ENCODE measurements at regions not wholly inside any gene's neighbourhood (a gene's known extent, or its start where the extent isn't known, plus 50 kb on each side); places are given as distances from the start of the nearest gene placed in this dataset.

- DNase-seq (ENCODE audit: unreplicated experiment) = no peak
- Mint-ChIP-seq H3K4me3 (ENCODE audit: unreplicated experiment) (no peak overlapping the region), H3K27ac (ENCODE audit: low read depth, unreplicated experiment) (no peak overlapping the region), H3K9me3 (ENCODE audit: unreplicated experiment) (no peaks in the 10 kb centered on the region), H3K36me3 (ENCODE audit: insufficient read depth, unreplicated experiment) (no peaks in the 10 kb centered on the region), H3K27me3 (ENCODE audit: insufficient read depth, unreplicated experiment) (no peaks in the 10 kb centered on the region), H3K4me1 (ENCODE audit: insufficient read depth, unreplicated experiment) (no peaks in the 10 kb centered on the region)
- no TSS peak for BruUV-seq (replicated peaks)
- CTCF ChIA-PET = no interaction called here
- POLR2A ChIA-PET = no interaction called here
- intact Hi-C loops (cut with micrococcal nuclease) = no loop called here
- no peak for TF ChIP-seq CTCF (IDR thresholded peaks at IDR 0.05; ENCODE audit: unreplicated experiment)
Observed at GRCh38 chr2:223654384-223654915, 52.3 kb upstream of the SCG2 start.

GRCh38 chr2:223652902-223653301 lies 50.7 kb upstream of the SCG2 start:
- no peak overlapping the region for H3K27ac Mint-ChIP-seq (ENCODE audit: low read depth, unreplicated experiment)
- no peaks in the 10 kb centered on the region for H3K36me3 Mint-ChIP-seq (ENCODE audit: insufficient read depth, unreplicated experiment)
- no peaks in the 10 kb centered on the region for H3K4me1 Mint-ChIP-seq (ENCODE audit: insufficient read depth, unreplicated experiment)
- no peaks in the 10 kb centered on the region for H3K9me3 Mint-ChIP-seq (ENCODE audit: unreplicated experiment)
- POLR2A ChIA-PET = no interaction called here
- BruUV-seq (replicated peaks) = no TSS peak
- CTCF ChIA-PET = interaction anchor here (0.7 kb wide), 1 partner anchor 554 kb away, joined by 3 read pairs; no protein-coding TSS in a partner anchor
- no peak for DNase-seq (ENCODE audit: unreplicated experiment)
- H3K27me3 Mint-ChIP-seq (ENCODE audit: insufficient read depth, unreplicated experiment) = no peaks in the 10 kb centered on the region
- no peak overlapping the region for H3K4me3 Mint-ChIP-seq (ENCODE audit: unreplicated experiment)
- intact Hi-C loops (cut with micrococcal nuclease) = no loop called here
- no peak for TF ChIP-seq CTCF (IDR thresholded peaks at IDR 0.05; ENCODE audit: unreplicated experiment)

- H3K36me3 Mint-ChIP-seq (ENCODE audit: insufficient read depth, unreplicated experiment) = no peaks in the 10 kb centered on the region
- H3K4me1 Mint-ChIP-seq (ENCODE audit: insufficient read depth, unreplicated experiment) = no peaks in the 10 kb centered on the region
- intact Hi-C loops (cut with micrococcal nuclease) = no loop called here
- TF ChIP-seq CTCF (IDR thresholded peaks at IDR 0.05; ENCODE audit: unreplicated experiment) = no peak
- no peak overlapping the region for H3K27ac Mint-ChIP-seq (ENCODE audit: low read depth, unreplicated experiment)
- BruUV-seq (replicated peaks) = no TSS peak
- H3K9me3 Mint-ChIP-seq (ENCODE audit: unreplicated experiment) = no peaks in the 10 kb centered on the region
- POLR2A ChIA-PET = interaction anchor here (0.6 kb wide), 1 partner anchor 72 kb away, joined by 3 read pairs; no protein-coding TSS in a partner anchor
- no peak overlapping the region for H3K4me3 Mint-ChIP-seq (ENCODE audit: unreplicated experiment)
- CTCF ChIA-PET = interaction anchor here (0.6 kb wide), 1 partner anchor 145 kb away, joined by 3 read pairs; no protein-coding TSS in a partner anchor
- no peak for DNase-seq (ENCODE audit: unreplicated experiment)
- H3K27me3 Mint-ChIP-seq (ENCODE audit: insufficient read depth, unreplicated experiment) = no peaks in the 10 kb centered on the region
Observed at GRCh38 chr2:223652122-223652521, 50.0 kb upstream of the SCG2 start.
